ENCODE measurements at regions not wholly inside any gene's neighbourhood (a gene's known extent, or its start where the extent isn't known, plus 50 kb on each side); places are given as distances from the start of the nearest gene placed in this dataset.

DNA sequence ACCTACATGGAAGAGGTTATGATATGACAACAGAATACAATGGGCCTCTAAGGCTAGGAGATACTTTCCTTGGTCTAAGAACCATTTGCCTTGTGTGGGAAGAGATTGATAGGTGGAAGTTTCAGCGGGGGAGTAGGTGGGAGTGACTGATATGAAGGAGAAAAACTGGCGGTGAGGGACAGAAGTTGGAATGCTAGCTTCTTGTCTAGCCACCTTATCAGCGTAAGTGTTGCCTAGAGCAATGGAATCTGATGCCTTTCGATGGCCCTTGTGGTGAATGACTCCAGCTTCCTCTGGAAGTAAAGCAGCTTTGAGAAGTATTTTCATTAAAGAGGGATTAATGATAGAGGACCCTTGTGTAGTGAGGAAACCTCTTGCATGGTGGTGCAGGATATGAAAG, 121.3 kb upstream of the GULP1 start:
- Histone ChIP-seq H3K4me2 (ENCODE audit: low read depth, low read length, poor library complexity, severe bottlenecking) (no peak overlapping the region), H3K36me3 (ENCODE audit: low read length) (no peaks in the 10 kb centered on the region), H3F3A (ENCODE audit: insufficient read depth) (no peaks in the 10 kb centered on the region), H3K27ac (ENCODE audit: low read depth, low read length) (no peak overlapping the region), H3K27me3 (ENCODE audit: low read length) (no peaks in the 10 kb centered on the region), H3K9ac (ENCODE audit: low read length) (no peak overlapping the region), H2AFZ (ENCODE audit: low read depth, low read length, severe bottlenecking) (no peak overlapping the region), H3K79me2 (ENCODE audit: insufficient read depth, low read length) (no peaks in the 10 kb centered on the region), H3K4me3 (ENCODE audit: insufficient read depth, low read length, poor library complexity, severe bottlenecking) (no peak overlapping the region), H3K9me2 (replicated peaks; ENCODE audit: insufficient read depth, low read length) (no peaks in the 10 kb centered on the region), H4K20me1 (ENCODE audit: low read depth, low read length) (no peaks in the 10 kb centered on the region), H3K9me3 (ENCODE audit: insufficient read depth, low read length) (no peaks in the 10 kb centered on the region)
- TF ChIP-seq EZH2phosphoT487 (conservative IDR thresholded peaks at IDR 0.05; ENCODE audit: low read length), result no peak
- TF ChIP-seq, protein P1, sequence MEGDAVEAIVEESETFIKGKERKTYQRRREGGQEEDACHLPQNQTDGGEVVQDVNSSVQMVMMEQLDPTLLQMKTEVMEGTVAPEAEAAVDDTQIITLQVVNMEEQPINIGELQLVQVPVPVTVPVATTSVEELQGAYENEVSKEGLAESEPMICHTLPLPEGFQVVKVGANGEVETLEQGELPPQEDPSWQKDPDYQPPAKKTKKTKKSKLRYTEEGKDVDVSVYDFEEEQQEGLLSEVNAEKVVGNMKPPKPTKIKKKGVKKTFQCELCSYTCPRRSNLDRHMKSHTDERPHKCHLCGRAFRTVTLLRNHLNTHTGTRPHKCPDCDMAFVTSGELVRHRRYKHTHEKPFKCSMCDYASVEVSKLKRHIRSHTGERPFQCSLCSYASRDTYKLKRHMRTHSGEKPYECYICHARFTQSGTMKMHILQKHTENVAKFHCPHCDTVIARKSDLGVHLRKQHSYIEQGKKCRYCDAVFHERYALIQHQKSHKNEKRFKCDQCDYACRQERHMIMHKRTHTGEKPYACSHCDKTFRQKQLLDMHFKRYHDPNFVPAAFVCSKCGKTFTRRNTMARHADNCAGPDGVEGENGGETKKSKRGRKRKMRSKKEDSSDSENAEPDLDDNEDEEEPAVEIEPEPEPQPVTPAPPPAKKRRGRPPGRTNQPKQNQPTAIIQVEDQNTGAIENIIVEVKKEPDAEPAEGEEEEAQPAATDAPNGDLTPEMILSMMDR (IDR thresholded peaks at IDR 0.05; ENCODE audit: insufficient read depth, low read length, poor library complexity, severe bottlenecking), result no peak

DNA sequence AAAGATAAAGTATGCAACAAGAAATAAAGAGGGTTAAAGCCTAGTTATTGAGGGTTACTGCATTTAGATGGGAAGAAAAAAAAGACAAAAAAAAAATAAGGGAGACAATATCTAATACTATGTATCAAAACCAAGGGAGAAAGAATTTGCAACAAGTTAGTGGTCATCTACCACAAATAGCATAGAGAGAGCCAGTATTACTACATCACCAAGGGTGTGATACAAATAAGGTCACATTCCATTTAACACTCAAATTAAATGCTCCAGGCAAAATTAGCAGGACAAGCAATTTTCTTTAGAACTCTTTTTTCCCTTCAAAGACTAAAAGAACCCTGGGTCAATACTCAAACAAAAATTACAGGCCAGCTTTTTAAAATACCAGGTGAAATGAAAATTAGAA, 115.1 kb upstream of the GULP1 start:
- no peak overlapping the region for H3K27ac ChIP-seq (ENCODE audit: low read depth, low read length)
- H3K36me3 ChIP-seq (ENCODE audit: low read length), result no peaks in the 10 kb centered on the region
- H3K4me3 ChIP-seq (ENCODE audit: insufficient read depth, low read length, poor library complexity, severe bottlenecking), result no peak overlapping the region
- no peaks in the 10 kb centered on the region for H4K20me1 ChIP-seq (ENCODE audit: low read depth, low read length)
- H3K4me2 ChIP-seq (ENCODE audit: low read depth, low read length, poor library complexity, severe bottlenecking), result no peak overlapping the region
- TF ChIP-seq, protein P1 (IDR thresholded peaks at IDR 0.05; ENCODE audit: insufficient read depth, low read length, poor library complexity, severe bottlenecking), result no peak
- no peaks in the 10 kb centered on the region for H3K79me2 ChIP-seq (ENCODE audit: insufficient read depth, low read length)
- no peak overlapping the region for H3K9ac ChIP-seq (ENCODE audit: low read length)
- no peaks in the 10 kb centered on the region for H3K27me3 ChIP-seq (ENCODE audit: low read length)
- no peak overlapping the region for H2AFZ ChIP-seq (ENCODE audit: low read depth, low read length, severe bottlenecking)
- no peaks in the 10 kb centered on the region for H3K9me3 ChIP-seq (ENCODE audit: insufficient read depth, low read length)
- no peaks in the 10 kb centered on the region for H3K9me2 ChIP-seq (replicated peaks; ENCODE audit: insufficient read depth, low read length)
- H3F3A ChIP-seq (ENCODE audit: insufficient read depth), result no peaks in the 10 kb centered on the region

DNA sequence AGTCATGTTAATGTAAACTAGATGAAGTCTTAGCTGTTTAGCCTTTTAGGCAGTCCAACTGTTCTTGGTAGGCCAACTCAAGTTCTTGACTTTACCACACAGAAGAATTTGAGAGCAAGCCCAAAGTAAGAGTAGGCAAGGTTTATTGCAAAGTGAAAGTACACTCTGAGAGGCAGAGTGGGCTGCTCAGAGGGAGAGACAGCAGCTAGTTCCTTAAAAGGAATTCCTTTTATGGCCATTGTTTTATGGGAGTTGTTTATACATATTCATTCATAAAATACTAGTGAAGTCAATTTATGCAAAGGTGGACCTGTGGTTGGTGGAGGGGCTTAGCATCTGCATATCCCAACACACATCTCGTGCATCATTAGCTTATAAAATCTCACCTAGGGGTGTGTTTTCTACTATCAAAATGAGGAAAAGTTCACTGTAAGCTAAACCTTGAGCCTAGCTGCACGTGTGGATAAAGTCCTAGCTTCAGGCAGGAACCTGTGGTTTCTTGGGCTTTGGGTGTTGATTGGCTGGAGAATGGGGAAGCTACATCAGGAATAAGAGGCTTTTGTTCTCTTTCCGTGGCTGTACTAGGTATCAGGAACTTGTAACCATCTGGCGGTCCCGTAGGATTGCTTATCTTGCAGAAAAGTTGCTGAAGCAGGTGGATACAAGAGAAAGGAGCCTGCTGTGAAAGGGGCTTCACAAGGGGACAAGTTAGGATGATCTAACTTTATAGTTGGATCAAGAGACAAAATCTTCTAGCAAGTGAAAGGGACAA, 110.4 kb upstream of the GULP1 start:
- Histone ChIP-seq H3K79me2 (ENCODE audit: insufficient read depth, low read length) (no peaks in the 10 kb centered on the region), H3K9me3 (ENCODE audit: insufficient read depth, low read length) (no peaks in the 10 kb centered on the region), H3K36me3 (ENCODE audit: low read length) (no peaks in the 10 kb centered on the region), H3K9ac (ENCODE audit: low read length) (no peak overlapping the region), H3K27me3 (ENCODE audit: low read length) (no peaks in the 10 kb centered on the region), H2AFZ (ENCODE audit: low read depth, low read length, severe bottlenecking) (no peak overlapping the region), H4K20me1 (ENCODE audit: low read depth, low read length) (no peaks in the 10 kb centered on the region), H3K9me2 (replicated peaks; ENCODE audit: insufficient read depth, low read length) (no peaks in the 10 kb centered on the region), H3K4me2 (ENCODE audit: low read depth, low read length, poor library complexity, severe bottlenecking) (no peak overlapping the region), H3F3A (ENCODE audit: insufficient read depth) (no peaks in the 10 kb centered on the region), H3K27ac (ENCODE audit: low read depth, low read length) (no peak overlapping the region), H3K4me3 (ENCODE audit: insufficient read depth, low read length, poor library complexity, severe bottlenecking) (no peak overlapping the region)
- TF ChIP-seq EZH2phosphoT487 (conservative IDR thresholded peaks at IDR 0.05; ENCODE audit: low read length), result no peak
- TF ChIP-seq, protein P1 (IDR thresholded peaks at IDR 0.05; ENCODE audit: insufficient read depth, low read length, poor library complexity, severe bottlenecking), result no peak
